GM04503 (cell line): ENCODE measurements at regions not wholly inside any gene's neighbourhood (a gene's known extent, or its start where the extent isn't known, plus 50 kb on each side); places are given as distances from the start of the nearest gene placed in this dataset.
"Not testable (repeated sequence)": the region's sequence is repeated elsewhere in the genome, so short reads cannot be mapped to it uniquely, and the experiment has no call there.

ENCODE experiments used
- DNase-seq: peaks from one replicate; pipeline ENCODE4 v3.0.0-alpha.2; 2012; ENCODE audit warnings: low read depth

DNA sequence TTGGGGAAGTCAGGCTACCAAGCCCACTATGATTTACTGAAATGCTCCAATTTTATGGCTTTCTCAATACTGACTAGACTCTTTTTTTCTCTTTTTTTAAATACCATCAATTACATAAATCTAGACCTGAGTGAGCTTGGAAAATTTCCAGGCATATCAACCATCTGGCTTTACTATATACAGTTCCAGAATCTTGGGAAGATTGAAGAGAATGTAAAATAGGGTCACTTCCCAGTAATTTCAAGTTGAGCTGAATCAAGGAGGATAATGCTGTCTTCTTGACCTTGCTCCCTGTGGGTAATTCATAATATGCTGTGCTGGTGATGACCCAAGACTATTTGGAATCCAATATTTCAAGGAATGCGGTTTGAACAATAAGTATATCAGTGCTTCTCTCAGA is 108.1 kb downstream of the MAP3K21 start:
- no peak for DNase-seq

DNA sequence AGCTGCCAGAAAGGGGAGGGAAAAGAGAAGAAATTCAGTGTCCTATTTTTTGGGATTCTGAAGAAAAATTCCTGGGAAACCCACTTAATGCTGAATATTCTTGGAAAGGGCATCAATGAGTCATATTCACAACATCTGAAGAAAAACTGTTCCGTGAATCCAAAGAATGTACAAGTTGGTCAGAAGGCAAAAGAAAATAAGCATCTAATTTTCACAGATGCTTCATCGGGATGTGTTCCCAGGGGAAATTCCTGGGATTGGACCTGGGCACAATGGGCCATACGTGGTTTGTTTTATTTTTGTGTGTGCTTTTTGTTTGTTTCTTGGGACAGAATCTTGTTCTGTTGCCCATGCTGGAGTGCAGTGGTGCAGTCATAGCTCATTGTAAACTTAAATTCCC is 112.2 kb downstream of the MAP3K21 start:
- DNase-seq: no peak

- peak; percentile 25 for DNase-seq
Measured at GRCh38 chr1:233440951-233441401, 113.5 kb downstream of the MAP3K21 start.

- no peak for DNase-seq
Measured at GRCh38 chr1:233442026-233442780, 114.7 kb downstream of the MAP3K21 start.

DNA sequence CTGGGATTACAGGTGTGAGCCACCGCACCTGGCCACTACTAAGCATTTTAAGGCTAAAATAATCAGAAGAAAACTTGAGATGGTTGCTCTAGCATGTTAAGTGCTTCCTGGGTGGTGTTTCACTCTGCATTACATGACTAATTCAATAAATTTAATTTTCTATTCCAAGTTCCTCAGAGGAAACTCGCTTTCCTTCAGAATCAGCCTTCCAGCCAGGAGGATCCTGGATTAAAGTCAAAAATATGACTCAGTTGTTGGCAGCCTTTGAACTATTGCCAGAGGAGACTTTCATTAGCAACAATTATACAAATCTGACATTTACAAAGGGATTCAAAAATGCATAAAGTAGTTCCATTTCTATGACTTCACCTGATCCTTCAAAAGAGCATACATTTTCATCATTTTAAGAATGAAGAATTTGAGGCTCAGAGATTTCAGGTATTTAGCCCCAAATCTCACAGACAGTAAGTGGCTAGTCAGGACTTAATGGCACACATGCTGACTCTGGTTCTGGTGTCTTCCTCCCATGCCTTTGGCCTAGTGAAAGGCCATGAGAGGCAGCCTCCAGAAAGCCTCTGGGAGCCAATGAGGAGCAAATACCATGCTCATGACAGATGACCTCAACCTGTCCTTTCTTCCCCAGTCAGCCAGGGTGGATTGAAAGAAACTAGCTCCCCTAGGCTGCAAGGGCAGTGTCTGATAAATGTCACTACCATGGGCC is 115.7 kb downstream of the MAP3K21 start:
- no peak for DNase-seq

DNA sequence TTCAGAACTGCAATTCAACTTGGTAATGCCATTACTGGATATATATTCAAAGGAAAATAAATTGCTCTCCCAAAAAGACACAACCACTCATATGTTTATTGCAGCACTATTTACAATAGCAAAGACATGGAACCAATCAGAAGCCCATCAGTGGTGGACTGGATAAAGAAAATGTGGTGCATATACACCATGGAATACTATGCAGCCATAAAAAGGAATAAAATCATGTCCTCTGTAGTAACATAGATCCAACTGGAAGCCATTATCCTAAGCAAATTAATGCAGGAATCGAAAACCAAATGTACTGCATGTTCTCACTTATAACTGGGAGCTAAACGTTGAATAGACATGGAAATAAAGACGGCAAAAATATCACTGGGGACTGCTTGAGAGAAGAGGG is 117.0 kb downstream of the MAP3K21 start:
- no peak for DNase-seq

GRCh38 chr1:233445737-233446136 is 118.2 kb downstream of the MAP3K21 start:
- no peak for DNase-seq

DNA sequence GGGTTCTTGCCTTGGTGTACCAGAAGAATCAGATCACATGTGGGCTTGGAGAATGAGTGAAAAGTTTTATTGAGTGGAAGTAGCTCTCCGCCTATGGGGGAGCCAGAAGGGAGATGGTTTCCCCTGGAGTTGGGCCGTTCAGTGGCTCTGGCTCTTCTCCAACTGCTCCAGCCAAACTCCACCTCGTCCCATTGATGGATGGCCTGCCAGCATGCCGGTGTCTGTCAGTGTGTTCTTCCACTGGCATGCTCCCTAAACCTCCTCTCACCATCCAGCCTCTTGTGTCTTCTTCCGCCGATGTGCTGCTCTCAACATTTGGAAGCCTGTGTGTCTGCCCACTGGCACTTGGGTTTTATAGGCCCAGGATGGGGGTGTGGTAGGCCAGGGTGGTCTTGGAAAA is 119.4 kb downstream of the MAP3K21 start:
- DNase-seq: no peak

GRCh38 chr1:233448109-233448689 is 120.7 kb downstream of the MAP3K21 start:
- DNase-seq: no peak

- DNase-seq: no peak
Measured at GRCh38 chr1:233452724-233453123, 125.2 kb downstream of the MAP3K21 start.

DNA sequence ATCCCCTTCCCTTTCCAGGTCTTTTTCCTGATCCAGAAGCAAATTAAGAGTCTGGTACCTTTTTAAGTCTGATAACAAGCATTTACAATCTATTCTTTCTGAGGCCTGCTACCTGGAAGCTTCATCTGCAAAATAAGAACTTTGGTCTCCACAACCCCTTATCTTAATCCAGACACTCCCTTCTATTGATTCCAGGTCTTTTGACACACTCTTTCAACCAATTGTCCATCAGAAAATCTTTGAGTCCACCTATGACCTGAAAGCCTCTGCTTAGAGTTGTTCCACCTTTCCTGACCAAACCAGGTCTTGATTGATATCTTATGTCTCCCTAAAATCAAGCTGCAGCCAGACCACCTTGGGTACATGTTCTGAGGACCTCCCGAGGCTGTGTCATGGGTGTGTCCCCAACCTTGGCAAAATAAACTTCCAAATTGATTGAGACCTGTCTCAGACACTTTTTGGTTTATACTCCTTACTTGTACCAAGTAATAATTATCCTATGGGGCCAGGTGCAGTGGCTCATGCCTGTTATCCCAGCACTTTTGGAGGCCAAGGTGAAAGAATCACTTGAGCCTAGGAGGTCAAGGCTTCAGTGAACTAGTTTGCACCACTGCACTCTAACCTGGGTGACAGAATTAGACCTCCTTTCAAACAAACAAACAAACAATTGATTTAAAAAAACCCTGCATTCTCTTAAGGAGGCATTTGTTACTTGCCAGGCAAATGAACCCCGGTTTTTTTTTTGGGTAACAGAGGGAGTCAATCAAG is 126.1 kb downstream of the MAP3K21 start:
- DNase-seq: no peak

GRCh38 chr1:233459470-233459945 is 132.0 kb downstream of the MAP3K21 start:
- no peak for DNase-seq

- DNase-seq: no peak
Measured at GRCh38 chr1:233459968-233460367, 132.4 kb downstream of the MAP3K21 start.

DNA sequence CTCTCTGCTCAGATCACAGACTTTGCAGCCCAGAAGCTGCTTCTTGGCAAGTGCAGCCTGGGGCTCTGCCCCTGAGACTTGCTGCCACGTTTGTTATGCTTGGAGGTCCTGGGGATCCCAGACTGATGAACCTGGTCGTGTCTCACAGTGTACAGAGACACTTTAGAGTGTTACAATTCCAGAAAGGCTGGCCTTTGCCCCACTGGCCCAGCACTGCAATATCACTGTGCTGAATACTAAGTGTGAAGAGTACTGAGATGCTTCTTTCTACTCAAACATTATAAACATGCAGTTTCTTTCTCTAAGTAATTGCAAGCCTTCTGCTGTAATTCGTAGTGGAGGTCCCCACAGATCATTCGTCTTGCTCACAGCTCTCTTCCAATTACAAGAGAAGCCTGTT is 133.2 kb downstream of the MAP3K21 start:
- no peak for DNase-seq

DNA sequence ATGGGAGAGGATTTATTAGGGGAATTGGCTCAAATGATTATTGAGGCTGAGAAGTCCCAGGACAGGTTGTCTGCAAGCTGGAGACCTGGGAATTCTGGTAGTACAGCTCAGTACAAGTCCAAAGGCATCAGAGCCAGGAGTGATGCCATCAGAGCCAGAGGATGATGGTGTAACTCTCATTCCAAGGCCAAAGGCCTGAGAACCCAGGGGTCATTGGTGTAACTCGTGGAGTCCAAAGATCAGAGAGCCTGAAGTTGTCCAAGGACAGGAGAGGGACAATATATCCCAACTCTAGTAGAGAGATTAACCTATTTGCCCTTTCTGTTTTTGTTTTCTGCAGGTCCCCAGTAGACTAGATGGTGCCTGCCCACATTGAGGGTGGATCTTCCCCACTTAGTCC is 134.3 kb downstream of the MAP3K21 start:
- no peak for DNase-seq

GRCh38 chr1:233463333-233463732 is 135.8 kb downstream of the MAP3K21 start:
- DNase-seq: no peak

DNA sequence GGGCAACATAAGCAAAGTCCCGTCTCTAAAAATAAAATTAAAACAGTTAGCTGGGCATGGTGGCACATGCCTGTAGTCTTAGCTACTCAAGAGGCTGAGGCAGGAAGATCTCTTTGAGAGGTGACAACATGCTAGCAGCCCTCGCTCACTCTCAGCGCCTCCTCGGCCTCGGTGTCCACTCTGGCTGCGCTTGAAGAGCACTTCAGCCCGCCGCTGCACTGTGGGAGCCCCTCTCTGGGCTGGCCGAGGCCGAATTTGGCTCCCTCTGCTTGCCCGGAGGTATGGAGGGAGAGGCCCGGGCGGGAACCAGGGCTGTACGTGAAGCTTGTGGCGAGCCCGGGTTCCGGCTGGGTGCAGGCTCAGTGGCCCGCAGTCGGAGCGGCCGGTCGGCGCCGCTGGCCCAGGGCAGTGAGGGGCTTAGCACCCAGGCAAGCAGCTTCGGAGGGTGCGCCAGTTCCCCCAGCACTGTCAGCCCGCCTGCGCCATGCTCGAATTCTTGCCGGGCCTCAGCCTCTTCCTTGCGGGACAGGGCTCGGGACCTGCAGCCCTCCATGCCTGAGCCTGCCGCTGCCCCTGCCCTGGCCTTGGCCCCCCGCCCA is 138.3 kb downstream of the MAP3K21 start:
- DNase-seq: no peak

DNA sequence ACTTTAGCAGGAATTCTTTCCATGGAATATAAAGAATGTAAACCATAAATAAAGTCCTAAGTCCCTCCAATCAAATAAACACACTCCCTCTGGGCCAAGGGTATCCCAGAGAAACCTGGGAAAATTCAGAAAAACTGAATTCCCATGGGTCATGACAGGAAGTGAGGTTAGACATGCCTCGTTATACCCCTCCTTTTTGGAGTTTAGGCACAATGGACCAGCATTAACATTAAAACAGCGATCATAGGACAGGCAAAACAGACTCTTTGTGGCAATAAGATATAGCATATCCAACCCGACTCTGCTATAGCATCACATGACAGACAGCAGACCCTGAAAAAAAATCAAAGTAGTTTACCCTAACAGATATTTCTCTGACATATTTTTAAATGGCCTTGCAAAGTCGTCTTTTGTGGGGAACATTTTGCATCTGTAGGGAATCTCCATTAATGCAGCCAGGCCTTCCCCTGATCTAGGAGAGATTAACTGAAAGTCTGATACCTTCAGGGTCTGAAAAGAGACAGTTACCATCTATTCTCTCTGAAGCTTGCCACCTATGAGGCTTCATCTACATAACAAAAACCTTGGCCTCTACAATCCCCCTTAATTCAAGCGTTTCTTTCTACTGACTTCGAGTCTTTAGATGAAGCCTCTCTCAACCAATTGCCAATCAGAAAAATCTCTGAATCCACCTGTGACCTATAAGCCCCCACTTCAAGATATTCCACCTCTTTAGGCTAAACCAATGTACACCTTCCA is 143.0 kb upstream of the KCNK1 start:
- no peak for DNase-seq

DNA sequence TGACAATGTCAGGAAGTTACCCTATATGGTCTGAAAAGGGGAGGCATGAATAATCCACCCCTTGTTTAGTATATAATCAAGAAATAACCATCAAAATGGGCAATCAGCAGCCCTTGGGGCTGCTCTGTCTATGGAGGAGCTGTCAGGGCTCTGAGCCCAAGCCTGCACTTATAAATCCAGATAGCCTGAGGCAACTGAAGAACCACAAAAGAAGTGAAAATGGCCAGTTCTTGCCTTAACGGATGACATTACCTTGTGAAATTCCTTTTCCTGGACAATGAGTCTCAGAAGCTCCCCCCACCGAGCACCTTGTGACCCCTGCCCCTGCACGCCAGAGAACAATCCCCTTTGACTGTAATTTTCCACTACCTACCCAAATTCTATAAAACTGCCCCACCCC is 142.1 kb upstream of the KCNK1 start:
- DNase-seq: not testable (repeated sequence)

GRCh38 chr1:233472796-233473195 is 141.1 kb upstream of the KCNK1 start:
- DNase-seq: not testable (repeated sequence)

DNA sequence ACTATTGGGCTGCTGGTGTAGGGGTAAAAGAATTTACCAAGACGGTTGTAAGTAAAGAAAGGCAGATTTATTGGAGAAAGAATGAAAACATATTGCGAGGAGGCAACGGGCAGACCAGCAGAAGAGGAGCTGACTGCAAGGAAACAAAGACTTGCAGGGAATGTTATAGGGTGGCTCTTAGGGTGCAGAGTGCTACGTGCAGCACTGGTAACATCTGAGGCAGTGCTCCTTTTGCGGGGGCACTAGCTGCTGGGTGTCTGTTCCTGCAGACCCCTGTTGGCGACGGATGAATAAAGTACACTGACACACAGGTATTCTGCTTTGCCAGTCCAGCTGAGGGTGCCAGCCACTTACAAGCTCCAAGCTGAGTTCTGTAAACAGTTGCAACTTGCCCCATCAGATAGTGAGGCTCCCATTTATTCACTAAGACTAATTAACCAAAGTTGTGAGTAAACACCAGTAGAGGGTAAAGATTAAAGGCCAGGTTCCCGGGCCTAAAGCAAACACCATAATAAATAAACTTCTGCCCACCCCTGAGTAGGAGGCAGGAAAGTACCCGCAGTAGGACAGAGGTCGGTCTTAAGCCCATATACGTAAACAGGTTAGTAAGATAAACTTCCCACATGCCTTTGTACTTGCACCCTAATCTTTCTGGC is 140.2 kb upstream of the KCNK1 start:
- DNase-seq: no peak
